HG03280 (cell line): ENCODE measurements at regions not wholly inside any gene's neighbourhood (a gene's known extent, or its start where the extent isn't known, plus 50 kb on each side); places are given as distances from the start of the nearest gene placed in this dataset.

Experiments used
- ATAC-seq: cut with Tn5 transposase; IDR thresholded peaks from one replicate; pipeline ENCODE4 v1.9.1; 2021; ENCODE audit warnings: mild to moderate bottlenecking, moderate library complexity; ENCODE audit not compliant: unreplicated experiment

DNA sequence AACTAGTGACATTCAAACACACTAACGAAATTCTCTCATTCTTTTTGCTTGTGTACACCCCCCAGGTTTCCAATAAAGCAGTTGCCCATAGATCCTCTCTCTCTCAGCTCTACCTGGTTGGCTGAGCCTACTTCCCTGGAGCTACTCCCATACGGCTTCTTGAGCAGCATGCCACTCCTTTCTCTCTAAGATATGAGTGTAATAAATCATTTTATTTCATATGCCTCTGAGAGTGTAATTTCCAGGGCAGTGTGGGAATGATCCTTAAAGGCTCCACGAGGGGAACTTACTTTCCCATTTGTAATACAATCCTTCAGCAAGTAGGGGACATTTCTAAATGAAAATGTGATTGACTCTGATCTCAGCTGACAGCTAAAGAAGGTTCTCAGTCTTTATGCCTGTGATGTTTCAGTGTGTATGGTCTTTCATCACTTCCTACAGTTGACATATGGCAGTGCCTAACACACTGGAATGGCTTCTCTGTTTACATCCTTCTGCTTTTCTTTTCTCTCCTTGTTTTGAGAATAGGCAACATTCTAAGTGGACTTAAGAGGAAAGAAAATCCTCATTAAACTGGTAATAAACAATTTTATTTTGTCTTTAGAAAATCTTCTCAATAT is 1194.3 kb upstream of the CDH8 start:
- no peak for ATAC-seq

GRCh38 chr16:63228259-63228658 is 1192.0 kb upstream of the CDH8 start:
- no peak for ATAC-seq

DNA sequence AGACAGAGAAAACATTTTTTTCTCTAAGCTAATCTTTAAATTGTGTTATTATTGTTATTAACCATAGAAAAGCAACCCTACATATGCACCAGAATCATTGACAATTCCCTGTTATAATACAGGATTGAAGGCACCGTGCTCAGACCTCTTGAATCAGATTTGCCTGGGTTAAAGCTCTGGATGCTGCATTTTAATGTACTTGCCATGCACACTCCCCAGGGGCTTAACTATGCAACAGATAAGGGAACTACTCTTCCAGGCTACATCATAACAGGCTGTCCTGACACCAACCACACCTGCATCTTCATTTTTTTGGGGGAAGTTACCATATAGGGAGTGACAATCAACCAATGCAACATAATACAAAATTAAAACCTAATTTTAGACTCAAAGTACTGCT is 1187.6 kb upstream of the CDH8 start:
- no peak for ATAC-seq

DNA sequence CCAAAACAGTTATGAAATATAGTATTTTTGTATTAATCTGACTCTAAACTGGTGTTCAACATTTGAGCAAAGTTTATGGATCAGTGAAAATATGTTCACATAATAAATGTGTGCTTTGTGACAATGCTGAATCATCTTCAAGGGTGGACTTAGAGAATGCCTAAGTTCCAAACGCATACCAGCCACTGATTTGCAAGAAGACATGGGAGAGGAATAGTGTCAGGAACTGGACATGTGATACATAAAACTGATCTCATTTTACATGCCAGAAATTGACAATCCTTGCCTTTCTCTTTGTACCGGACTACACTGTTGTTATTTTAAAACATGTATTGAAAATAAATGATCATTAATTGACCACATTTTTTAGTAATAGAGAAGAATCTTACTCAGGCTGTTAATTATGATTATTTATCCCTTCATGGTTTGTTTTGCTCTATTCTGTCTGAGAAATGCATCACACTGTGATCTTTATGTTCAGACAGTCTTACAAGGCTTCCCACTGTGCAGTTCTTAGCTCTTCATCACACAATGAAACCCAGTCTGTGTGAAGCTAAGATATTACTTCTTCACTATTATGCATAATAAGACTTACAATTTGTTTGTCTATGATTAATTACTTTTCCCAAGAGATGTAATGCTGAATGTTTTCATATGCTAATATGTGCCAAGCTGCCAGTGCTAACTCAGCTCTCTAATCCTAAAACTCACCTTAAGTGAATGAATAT is 1180.6 kb upstream of the CDH8 start:
- ATAC-seq, result no peak

GRCh38 chr16:63201851-63202250 is 1165.6 kb upstream of the CDH8 start:
- ATAC-seq, result no peak

DNA sequence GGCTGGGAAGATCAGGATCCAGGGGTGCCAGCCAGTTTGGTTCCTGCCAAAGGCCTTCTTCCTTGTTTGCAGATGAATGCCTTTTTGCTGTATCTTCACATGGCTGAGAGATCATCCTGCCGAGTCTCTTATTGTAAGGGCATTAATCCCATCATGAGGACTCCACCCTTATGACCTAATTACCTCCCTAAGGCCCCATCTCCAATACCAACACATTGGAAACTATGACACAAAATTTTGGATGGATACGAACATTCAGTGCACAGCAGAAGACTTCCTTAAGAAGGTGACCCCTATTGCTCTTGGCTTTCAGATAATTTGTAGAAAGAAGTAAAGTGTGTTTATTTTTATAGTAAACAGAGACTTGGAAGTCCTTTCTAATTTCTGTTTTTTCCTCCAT is 1164.7 kb upstream of the CDH8 start:
- ATAC-seq, result no peak

DNA sequence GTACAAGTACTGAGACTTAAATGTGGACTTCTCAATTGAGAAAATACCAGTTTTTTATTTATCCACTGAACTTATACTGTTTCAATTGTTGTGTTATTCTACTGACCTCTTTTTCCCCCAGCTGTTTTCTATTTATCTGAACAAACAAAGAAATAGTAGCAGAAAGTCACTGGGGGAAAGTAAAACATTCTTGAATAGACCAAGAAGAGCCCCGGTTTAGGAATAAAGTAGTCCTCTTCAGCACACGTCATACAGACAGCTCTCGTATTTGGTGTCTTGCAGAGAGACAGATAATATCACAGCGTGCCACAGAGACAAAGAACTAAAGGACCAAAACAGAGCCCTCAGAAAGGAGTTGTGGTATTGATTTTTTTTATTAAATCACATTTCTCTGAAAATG is 1159.1 kb upstream of the CDH8 start:
- no peak for ATAC-seq

DNA sequence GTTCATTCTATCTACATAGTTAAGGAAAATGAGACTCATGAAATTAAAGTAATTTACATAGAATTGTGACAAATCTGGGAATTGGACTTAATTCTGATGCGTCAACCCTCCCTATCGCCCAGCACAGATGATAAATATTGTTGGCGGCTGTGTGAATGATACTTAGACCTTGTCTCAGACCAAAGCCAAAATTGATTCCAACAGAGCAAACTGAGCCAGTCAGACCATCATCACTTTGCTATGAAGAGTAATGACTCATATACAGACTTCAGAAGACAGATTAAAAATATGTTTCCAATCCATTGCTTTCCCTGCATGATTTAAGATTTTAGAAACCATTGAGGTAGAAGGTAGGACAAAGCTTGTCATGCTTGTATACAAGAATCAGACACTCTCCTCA is 1156.7 kb upstream of the CDH8 start:
- ATAC-seq, result no peak

DNA sequence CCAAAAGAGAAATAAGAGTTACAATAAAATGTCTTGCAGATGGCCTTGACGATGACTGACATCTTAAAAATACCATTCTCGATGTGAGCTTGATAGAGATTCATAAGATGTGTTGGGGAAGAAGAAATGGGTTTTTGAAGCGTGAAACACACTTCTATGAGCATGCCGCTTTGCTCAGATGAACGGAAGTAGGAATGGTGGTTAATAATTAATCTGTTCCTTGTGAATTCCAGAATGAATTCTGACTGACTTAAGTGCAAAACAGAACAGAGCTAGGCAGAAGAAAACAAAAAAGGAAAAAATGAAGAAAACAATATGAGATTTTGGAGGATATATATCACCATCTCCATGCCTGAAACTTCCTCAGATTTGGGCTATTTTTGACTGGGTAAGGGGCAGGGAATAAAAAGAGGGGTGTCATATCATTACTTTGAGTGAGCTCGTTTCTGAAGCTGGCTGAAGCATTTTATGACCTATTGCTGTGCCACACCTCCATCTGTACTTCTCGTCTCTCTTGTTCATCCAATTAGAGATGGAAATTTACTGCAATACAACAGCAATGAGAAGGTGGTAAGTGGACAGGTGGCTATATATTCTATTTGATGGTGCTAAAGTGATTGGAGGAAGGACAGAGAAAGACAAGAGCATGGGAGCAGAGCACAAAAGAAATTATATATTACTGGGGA is 1152.0 kb upstream of the CDH8 start:
- ATAC-seq, result no peak

GRCh38 chr16:63187638-63188037 is 1151.4 kb upstream of the CDH8 start:
- ATAC-seq, result no peak

- no peak for ATAC-seq
Observed at GRCh38 chr16:63185235-63185780, 1149.1 kb upstream of the CDH8 start.

GRCh38 chr16:63183743-63184142 is 1147.5 kb upstream of the CDH8 start:
- no peak for ATAC-seq

GRCh38 chr16:63175313-63175712 is 1139.1 kb upstream of the CDH8 start:
- ATAC-seq, result no peak

DNA sequence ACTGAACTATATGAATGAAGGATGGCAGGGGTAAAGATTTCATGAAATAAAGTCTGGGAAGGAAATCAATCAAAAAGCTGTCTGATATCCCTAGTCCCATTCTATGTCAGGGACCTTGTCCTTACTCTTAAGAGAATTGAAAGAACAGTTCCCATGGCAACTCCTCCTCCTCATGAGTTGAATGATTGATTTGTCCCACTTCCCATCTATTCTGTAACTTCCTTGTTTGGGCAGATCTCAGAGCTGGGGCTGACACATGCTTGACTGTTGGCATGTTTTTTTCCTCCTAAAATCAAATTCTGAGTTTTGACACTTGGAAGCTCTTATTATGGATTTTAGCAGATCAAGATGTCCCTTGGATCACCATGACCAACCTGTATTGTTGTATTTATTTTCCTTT is 1138.6 kb upstream of the CDH8 start:
- ATAC-seq, result no peak

- no peak for ATAC-seq
Observed at GRCh38 chr16:63171545-63171944, 1135.3 kb upstream of the CDH8 start.

- ATAC-seq, result no peak
Observed at GRCh38 chr16:63169100-63169499, 1132.9 kb upstream of the CDH8 start.

DNA sequence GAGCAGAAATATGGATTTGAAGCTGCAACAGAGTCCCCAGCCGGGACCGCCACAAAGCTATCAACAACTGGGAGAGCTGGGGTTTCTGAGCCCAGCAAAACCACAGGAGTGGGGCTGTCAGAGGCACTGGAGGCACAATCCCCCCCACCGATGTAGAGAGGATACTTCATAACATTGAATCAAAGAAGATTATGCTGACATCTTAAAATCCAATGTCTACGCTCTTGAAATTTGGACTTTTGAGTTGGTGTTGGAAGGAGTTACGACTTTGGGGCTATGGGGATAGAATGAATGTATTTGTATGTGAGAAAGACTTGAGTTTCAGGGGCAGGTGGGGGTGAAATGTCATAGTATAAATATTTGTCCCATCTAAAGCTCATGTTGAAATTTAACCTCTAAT is 1121.6 kb upstream of the CDH8 start:
- ATAC-seq, result no peak

DNA sequence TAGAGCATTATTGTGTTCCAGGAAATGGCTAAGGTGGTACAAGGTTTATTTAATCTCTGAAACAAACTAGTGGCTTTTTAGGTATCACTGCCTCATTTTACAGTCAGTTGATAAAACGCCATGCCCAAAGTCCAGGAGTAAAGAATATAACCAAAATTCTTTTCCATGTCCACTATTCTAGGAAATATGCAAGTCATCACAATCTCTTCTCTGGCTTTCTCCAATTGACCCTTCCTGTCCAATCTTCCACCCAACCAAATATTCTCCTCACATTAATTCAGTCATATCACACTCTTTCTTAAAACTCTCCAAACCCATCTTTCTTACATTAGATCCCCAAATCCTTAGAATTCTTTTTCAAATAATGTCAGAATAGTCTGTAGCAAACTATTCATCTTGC is 1110.0 kb upstream of the CDH8 start:
- no peak for ATAC-seq

GRCh38 chr16:63145411-63145810 is 1109.2 kb upstream of the CDH8 start:
- ATAC-seq, result no peak

DNA sequence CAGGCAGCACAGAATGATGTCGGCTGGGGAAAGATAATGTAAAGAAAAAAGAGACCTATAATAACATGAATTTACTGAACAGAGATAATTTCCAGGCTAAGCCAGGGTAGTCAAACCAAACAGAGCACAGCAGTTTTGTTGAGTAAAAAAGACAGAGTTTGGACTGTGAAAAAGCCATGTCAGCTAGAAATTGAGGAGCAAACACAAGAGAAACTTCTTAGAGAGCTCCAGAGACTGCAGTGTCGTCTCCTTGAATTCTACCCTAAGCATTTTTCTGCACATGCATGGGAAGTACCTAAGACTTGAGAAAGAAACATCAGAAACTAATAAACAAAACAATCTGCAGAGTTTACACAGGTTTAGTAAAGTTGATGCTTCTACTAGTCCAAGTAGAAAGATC is 1098.8 kb upstream of the CDH8 start:
- ATAC-seq, result no peak

- no peak for ATAC-seq
Observed at GRCh38 chr16:63131503-63131902, 1095.3 kb upstream of the CDH8 start.

DNA sequence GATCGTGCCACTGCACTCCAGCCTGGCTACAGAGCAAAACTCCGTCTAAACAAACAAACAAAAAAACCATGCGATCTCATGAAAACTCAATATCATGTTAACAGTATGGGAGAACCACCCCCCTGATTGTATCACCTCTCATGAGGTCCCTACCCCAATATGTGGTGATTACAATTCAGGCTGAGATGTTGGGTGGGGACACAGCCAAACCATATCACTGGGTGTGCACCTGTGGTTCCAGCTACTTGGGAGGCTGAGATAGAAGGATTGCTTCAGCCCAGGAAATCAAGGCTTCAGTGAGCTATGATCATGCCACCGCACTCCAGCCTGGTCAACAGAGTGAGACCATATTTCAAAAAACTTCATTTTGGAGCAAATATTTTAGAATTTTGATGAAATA is 1094.7 kb upstream of the CDH8 start:
- ATAC-seq, result no peak
